OCI-LY7 (cell line): ENCODE measurements at regions not wholly inside any gene's neighbourhood (a gene's known extent, or its start where the extent isn't known, plus 50 kb on each side); places are given as distances from the start of the nearest gene placed in this dataset.
"Not testable (repeated sequence)": the region's sequence is repeated elsewhere in the genome, so short reads cannot be mapped to it uniquely, and the experiment has no call there.

Experiments used
- CTCF ChIP-seq: fragments of 200-600 bp; sonication (generic); conservative IDR thresholded peaks from 2 replicates; pipeline ENCODE4 v1.5.1; 2014; ENCODE audit warnings: mild to moderate bottlenecking, antibody characterized with exemption, low read length, moderate library complexity, mixed read lengths
- EZH2phosphoT487 ChIP-seq: fragments of 200-600 bp; sonication (generic); IDR thresholded peaks from 2 replicates; pipeline ENCODE4 v1.6.1; 2018; ENCODE audit warnings: low read depth, borderline replicate concordance, mild to moderate bottlenecking, mixed run types, antibody characterized with exemption, low read length, moderate library complexity, mixed read lengths

GRCh38 chr3:127411875-127412274 lies 124.0 kb upstream of the PRR20G start:
- TF ChIP-seq CTCF, EZH2phosphoT487: not testable (repeated sequence)
